Right lobe of liver (tissue), 4 donors: ENCODE measurements at regions not wholly inside any gene's neighbourhood (a gene's known extent, or its start where the extent isn't known, plus 50 kb on each side); places are given as distances from the start of the nearest gene placed in this dataset.

ENCODE experiments used
- POLR2A ChIP-seq: fragments of 450-650 bp; IDR thresholded peaks from one replicate; pipeline ENCODE4 v1.6.1; 2017; ENCODE audit warnings: antibody characterized with exemption, mild to moderate bottlenecking
- TF ChIP-seq, protein P1 (sequence below), 4 donors: fragments of 200-600 bp in 3 of 4; fragments of 450-650 bp in 1 of 4; IDR thresholded peaks; one replicate each; pipeline versions ENCODE4 v1.5.1 to v1.8.0; 2016 to 2022; ENCODE audit warnings: antibody characterized with exemption in 4 of 4, mild to moderate bottlenecking in 2 of 4
- donor health status: DM: no; HTN: no; CAD: no.
- donor health status: DM: no; HTN: no; CAD: no.
- donor health status: DM: no; HTN: yes; CAD: no.

DNA sequence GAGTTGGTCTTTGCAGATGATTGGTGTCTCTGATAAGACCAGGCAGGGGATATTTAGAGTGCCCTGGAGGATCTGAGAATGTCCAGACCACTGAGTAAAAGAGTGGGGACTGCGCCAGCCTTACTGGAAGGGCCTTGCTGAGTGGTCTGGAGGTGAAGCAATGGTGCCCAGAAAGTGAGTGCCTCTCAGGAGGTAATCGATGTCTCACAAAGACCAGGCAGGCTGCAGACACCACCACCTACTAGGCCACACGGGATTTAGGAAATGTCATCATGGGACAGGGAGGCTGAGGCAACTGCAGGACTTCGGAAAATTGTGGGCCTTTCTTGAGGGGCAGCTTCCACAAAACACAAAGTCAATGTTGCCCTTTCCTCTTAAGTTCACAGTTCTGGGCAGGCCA lies 57.2 kb upstream of the STEAP1B start:
- no peak for TF ChIP-seq POLR2A
- TF ChIP-seq, protein P1, sequence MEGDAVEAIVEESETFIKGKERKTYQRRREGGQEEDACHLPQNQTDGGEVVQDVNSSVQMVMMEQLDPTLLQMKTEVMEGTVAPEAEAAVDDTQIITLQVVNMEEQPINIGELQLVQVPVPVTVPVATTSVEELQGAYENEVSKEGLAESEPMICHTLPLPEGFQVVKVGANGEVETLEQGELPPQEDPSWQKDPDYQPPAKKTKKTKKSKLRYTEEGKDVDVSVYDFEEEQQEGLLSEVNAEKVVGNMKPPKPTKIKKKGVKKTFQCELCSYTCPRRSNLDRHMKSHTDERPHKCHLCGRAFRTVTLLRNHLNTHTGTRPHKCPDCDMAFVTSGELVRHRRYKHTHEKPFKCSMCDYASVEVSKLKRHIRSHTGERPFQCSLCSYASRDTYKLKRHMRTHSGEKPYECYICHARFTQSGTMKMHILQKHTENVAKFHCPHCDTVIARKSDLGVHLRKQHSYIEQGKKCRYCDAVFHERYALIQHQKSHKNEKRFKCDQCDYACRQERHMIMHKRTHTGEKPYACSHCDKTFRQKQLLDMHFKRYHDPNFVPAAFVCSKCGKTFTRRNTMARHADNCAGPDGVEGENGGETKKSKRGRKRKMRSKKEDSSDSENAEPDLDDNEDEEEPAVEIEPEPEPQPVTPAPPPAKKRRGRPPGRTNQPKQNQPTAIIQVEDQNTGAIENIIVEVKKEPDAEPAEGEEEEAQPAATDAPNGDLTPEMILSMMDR (IDR thresholded peaks at IDR 0.05), result no peak
